ENCODE measurements at regions not wholly inside any gene's neighbourhood (a gene's known extent, or its start where the extent isn't known, plus 50 kb on each side); places are given as distances from the start of the nearest gene placed in this dataset.
"Not testable (repeated sequence)": the region's sequence is repeated elsewhere in the genome, so short reads cannot be mapped to it uniquely, and the experiment has no call there.

DNA sequence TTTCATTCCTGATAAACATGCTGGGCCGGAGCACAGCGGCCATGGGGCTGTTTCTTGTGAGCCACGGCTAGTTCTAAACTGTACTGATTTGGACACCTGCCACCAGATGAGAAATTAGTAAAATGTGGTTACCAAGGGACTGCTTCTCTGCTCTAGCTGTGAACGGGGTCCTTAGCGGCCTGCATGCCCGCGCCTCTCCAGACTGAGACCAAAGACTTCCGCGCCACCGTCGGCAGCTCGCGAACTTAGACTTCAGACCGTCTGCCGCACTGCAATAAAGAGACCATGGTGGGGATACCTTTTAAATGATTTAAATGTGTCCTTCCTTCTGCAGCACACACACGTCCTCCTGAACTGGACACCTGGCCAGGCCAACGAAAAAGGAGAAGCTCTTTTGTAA is 116.4 kb downstream of the BMS1 start:
- no peak overlapping the region for H3K27ac ChIP-seq
- TF ChIP-seq, protein P1, sequence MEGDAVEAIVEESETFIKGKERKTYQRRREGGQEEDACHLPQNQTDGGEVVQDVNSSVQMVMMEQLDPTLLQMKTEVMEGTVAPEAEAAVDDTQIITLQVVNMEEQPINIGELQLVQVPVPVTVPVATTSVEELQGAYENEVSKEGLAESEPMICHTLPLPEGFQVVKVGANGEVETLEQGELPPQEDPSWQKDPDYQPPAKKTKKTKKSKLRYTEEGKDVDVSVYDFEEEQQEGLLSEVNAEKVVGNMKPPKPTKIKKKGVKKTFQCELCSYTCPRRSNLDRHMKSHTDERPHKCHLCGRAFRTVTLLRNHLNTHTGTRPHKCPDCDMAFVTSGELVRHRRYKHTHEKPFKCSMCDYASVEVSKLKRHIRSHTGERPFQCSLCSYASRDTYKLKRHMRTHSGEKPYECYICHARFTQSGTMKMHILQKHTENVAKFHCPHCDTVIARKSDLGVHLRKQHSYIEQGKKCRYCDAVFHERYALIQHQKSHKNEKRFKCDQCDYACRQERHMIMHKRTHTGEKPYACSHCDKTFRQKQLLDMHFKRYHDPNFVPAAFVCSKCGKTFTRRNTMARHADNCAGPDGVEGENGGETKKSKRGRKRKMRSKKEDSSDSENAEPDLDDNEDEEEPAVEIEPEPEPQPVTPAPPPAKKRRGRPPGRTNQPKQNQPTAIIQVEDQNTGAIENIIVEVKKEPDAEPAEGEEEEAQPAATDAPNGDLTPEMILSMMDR (conservative IDR thresholded peaks at IDR 0.05): no peak

DNA sequence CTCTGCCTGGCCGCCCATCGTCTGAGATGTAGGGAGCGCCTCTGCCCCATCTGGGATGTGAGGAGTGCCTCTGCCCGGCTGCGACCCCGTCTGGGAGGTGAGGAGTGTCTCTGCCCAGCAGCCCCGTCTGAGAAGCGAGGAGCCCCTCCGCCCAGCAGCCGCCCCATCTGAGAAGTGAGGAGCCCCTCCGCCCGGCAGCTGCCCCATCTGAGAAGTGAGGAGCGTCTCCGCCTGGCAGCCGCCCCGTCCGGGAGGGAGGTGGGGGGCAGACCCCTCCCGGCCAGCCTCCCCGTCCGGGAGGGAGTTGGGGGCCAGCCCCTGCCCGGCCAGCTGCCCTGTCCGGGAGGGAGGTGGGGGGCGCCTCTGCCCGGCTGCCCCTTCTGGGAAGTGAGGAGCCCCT is 117.8 kb downstream of the BMS1 start:
- not testable (repeated sequence) for H3K27ac ChIP-seq

DNA sequence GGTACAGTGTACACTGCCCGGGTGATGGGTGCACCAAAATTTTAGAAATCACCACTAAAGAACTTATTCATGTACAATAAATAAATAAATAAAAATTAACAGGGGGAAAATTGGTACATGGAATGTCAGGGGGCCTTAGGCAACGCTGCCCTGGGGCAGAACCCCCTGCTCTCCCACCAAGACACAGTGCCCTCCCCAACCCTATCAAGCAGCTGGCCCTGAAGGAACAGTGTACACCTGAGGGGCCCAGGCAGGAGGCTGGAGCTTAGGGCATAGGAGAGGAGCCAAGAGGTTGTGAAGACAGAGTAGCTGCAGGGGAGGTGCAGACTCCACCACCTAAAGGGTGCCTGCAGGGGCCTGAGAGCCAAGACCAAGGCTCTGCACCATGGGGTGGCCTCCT is 128.8 kb downstream of the BMS1 start:
- no peak overlapping the region for H3K27ac ChIP-seq
- TF ChIP-seq, protein P1 (conservative IDR thresholded peaks at IDR 0.05): no peak

DNA sequence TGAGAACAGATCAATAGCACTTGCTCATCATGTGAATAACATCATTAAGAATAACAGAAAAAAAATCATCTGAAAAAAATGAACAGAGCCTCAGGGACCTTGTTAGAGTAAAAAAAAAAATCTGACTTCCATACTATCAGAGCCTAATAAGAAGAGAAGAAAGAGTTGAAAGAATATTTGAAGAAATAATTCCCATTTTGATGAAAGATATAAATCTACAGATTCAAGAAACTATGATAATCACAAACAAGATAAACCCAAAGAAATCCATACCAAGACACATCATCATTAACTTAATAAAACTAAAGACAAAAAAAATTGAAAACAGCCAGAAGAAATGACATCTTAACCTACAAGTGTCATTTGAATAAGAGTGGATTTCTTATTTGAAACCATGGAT is 134.4 kb downstream of the BMS1 start:
- H3K27ac ChIP-seq: no peak overlapping the region
- TF ChIP-seq, protein P1 (conservative IDR thresholded peaks at IDR 0.05): no peak

DNA sequence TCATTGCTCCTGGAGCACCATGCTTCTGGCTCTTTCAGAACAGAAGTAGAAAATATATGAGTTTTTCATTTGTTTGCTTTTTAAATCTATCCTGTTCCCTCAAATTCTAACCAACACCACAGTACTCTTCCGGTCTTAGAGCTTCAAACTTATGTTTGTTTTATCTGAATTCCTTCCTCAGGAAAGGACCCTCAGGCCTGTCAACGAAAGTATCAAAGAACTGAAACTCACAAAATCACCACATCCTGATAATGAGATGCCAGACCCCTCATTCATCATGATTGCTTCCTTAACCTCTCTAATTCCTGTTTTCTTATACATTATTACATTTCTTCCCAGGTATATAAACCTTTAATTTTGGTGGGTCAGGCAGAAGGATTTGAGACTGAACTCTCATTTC is 135.2 kb downstream of the BMS1 start:
- H3K27ac ChIP-seq: no peak overlapping the region
- TF ChIP-seq, protein P1 (conservative IDR thresholded peaks at IDR 0.05): no peak

DNA sequence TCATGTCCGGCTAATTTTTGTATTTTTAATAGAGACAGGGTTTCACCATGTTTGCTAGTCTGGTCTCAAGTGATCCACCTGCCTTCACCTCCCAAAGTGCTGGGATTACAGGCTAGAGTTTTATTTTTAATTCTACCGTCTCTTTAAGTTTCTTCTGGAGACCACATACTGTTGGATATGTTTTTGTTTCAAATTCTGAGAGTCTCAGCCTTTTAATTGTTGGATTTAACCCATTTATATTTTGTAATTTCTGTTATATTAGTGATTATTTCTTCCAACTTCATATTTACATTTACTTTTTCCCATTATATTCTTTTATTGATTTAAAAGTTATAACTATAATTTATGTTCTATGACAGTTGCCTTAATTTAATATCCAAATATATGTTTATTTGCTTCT is 139.4 kb downstream of the BMS1 start:
- H3K27ac ChIP-seq: no peak overlapping the region
- TF ChIP-seq, protein P1 (conservative IDR thresholded peaks at IDR 0.05): no peak

DNA sequence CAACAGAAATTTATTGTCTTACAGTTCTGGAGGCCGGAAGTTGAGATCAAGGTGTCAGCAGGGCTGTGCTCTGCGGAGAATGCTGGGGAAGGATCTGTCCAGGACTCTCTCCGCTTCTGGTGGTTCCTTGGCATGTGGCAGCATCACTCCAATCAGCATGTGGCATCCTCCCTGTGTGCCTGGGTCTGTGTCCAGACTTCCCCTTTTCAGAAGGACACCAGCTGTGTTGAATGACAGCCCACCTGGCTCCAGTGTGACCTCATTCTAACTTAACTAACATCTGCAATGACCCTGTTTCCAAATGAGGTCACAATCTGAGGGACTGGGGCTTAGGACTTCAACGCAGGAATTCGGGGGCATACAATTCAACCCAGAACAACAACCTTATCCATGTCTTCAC is 141.9 kb downstream of the BMS1 start:
- no peak overlapping the region for H3K27ac ChIP-seq
- TF ChIP-seq, protein P1 (conservative IDR thresholded peaks at IDR 0.05): no peak

DNA sequence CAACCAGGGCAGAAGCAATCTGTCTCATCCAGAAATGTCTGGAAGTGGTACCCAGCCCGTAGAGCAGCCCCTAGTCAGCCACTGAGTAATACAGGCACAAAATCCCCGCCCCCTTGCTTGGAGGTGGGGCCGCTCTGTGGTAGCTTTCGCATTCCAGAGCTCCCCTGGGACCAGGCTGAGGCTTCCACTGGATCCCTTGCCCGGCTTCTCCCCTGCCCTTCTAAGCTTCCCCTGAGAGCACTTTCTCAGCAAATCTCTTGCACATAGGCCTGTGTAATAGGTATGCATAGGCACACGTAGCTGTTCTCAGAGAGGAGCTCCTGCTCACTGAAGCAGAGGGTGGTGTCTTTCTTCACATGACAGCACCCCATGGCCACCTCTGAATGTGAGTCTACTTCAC is 144.2 kb downstream of the BMS1 start:
- TF ChIP-seq, protein P1 (conservative IDR thresholded peaks at IDR 0.05): no peak
- H3K27ac ChIP-seq: no peak overlapping the region
